Endothelial cell of umbilical vein (primary cell): ENCODE measurements at regions not wholly inside any gene's neighbourhood (a gene's known extent, or its start where the extent isn't known, plus 50 kb on each side); places are given as distances from the start of the nearest gene placed in this dataset.

Experiments used
- BruUV-seq: library from RNA; stranded (reverse); fragments of 400-500 nt; replicated peaks from 2 replicates; lab custom pipeline; 2021; lab: Mats Ljungman, UMichigan
- CTCF ChIA-PET: fragments of 300-600, 350-600 bp; sonication (Branson Sonifier 250); formaldehyde crosslinking; loops from one replicate; lab custom pipeline; 2021; ENCODE audit warnings: antibody characterized with exemption, inconsistent platforms; lab: Charles Lee
- POLR2A ChIA-PET: fragments of 300-600, 350-600 bp; sonication (Branson Sonifier 250); formaldehyde crosslinking; loops from one replicate; lab custom pipeline; 2021; ENCODE audit warnings: antibody characterized with exemption, inconsistent platforms; lab: Charles Lee
- DNase-seq: peaks from one replicate; pipeline ENCODE4 v3.0.0-alpha.2; 2011; ENCODE audit warnings: low read depth, low spot score
- FAIRE-seq: peaks from 2 replicates; lab custom pipeline; 2011; peaks lifted over from hg19 to GRCh38; lab: Jason Lieb, UNC
- H2AFZ ChIP-seq: 2 replicates; pipeline ENCODE4 v1.6.0; 2012; ENCODE audit warnings: low read depth, low read length, control low read depth, inconsistent platforms
- H3K27ac ChIP-seq: 2 replicates; pipeline ENCODE4 v1.5.1; 2011; ENCODE audit warnings: low read depth, mild to moderate bottlenecking, control low read depth, low read length, moderate library complexity; ENCODE audit not compliant: insufficient read depth
- H3K27me3 ChIP-seq, 2 experiments: 2 replicates each; pipeline versions ENCODE4 v1.6.0 to v1.6.1; 2011; ENCODE audit warnings: low read length in 2 of 2, mixed read lengths in 1 of 2; ENCODE audit not compliant: control insufficient read depth in 2 of 2, insufficient read depth in 2 of 2
- H3K36me3 ChIP-seq, 2 experiments: 2 replicates in 1 of 2; 3 replicates in 1 of 2; pipeline ENCODE4 v1.5.1; 2011; ENCODE audit warnings: low read length in 2 of 2, mild to moderate bottlenecking in 1 of 2, moderate library complexity in 1 of 2; ENCODE audit not compliant: control insufficient read depth in 2 of 2, insufficient read depth in 2 of 2; ENCODE audit errors: extremely low read depth in 1 of 2
- H3K4me1 ChIP-seq: 3 replicates; pipeline ENCODE4 v1.5.1; 2011; ENCODE audit warnings: mild to moderate bottlenecking, low read length; ENCODE audit not compliant: control insufficient read depth, insufficient read depth; ENCODE audit errors: extremely low read depth
- H3K4me2 ChIP-seq: 2 replicates; pipeline ENCODE4 v1.6.1; 2011; ENCODE audit warnings: low read length, control low read depth, mixed read lengths; ENCODE audit not compliant: insufficient read depth
- H3K4me3 ChIP-seq, 3 experiments: fragments of 200-600 bp in 1 of 3; sonication (generic), shearing (Covaris generic) in 1 of 3; replicated peaks in 1 of 3; 2 replicates each; pipeline ENCODE4 v1.5.1; 2011 to 2016; ENCODE audit warnings: control low read depth in 3 of 3, low read length in 3 of 3, mild to moderate bottlenecking in 2 of 3, inconsistent platforms in 1 of 3, low read depth in 1 of 3, moderate library complexity in 1 of 3; ENCODE audit not compliant: insufficient read depth in 1 of 3
- H3K79me2 ChIP-seq: 2 replicates; pipeline ENCODE4 v1.6.0; 2012; ENCODE audit warnings: low read length, inconsistent platforms; ENCODE audit not compliant: control insufficient read depth, insufficient read depth
- H3K9ac ChIP-seq: replicated peaks from 2 replicates; pipeline ENCODE3; 2011; ENCODE audit warnings: low read length, control low read depth; ENCODE audit not compliant: insufficient read depth; ENCODE audit errors: extremely low read depth
- H3K9me1 ChIP-seq: replicated peaks from 3 replicates; pipeline ENCODE4 v1.6.0; 2011; ENCODE audit warnings: mild to moderate bottlenecking, low read length; ENCODE audit not compliant: control insufficient read depth, insufficient read depth; ENCODE audit errors: extremely low read depth
- H3K9me3 ChIP-seq: replicated peaks from 2 replicates; pipeline ENCODE4 v1.5.1; 2012; ENCODE audit warnings: low read length, inconsistent platforms; ENCODE audit not compliant: control insufficient read depth, insufficient read depth
- H4K20me1 ChIP-seq: replicated peaks from 2 replicates; pipeline ENCODE3; 2011; ENCODE audit warnings: mild to moderate bottlenecking, low read length; ENCODE audit not compliant: control insufficient read depth, insufficient read depth; ENCODE audit errors: extremely low read depth
- CTCF ChIP-seq, 2 donors: IDR thresholded peaks; 1 replicate in 1 of 2; 2 replicates in 1 of 2; pipeline ENCODE4 v1.5.1; 2011; ENCODE audit warnings: low read length in 2 of 2, mild to moderate bottlenecking in 2 of 2, moderate library complexity in 2 of 2, control low read depth in 1 of 2, inconsistent platforms in 1 of 2, low read depth in 1 of 2; ENCODE audit not compliant: insufficient read depth in 1 of 2; ENCODE audit errors: extremely low read depth in 1 of 2
- EZH2 ChIP-seq: IDR thresholded peaks from 2 replicates; pipeline ENCODE4 v1.6.1; 2012; ENCODE audit warnings: borderline replicate concordance, low read depth, mild to moderate bottlenecking, moderate library complexity, low read length, inconsistent platforms; ENCODE audit not compliant: severe bottlenecking
- FOS ChIP-seq: IDR thresholded peaks from 2 replicates; pipeline ENCODE4 v1.6.1; 2011; ENCODE audit warnings: mild to moderate bottlenecking, low read length, moderate library complexity, borderline replicate concordance; ENCODE audit not compliant: insufficient read depth
- GATA2 ChIP-seq: IDR thresholded peaks from 2 replicates; pipeline ENCODE4 v1.7.0; 2011; ENCODE audit warnings: low read depth, mild to moderate bottlenecking, moderate library complexity, mixed read lengths, low read length; ENCODE audit not compliant: insufficient read length, insufficient read depth
- JUN ChIP-seq: IDR thresholded peaks from 2 replicates; pipeline ENCODE4 v1.6.1; 2011; ENCODE audit warnings: borderline replicate concordance, low read depth; ENCODE audit not compliant: insufficient read length, insufficient read depth
- MAX ChIP-seq: IDR thresholded peaks from 2 replicates; pipeline ENCODE4 v1.6.1; 2011; ENCODE audit not compliant: insufficient read depth, insufficient read length
- MYC ChIP-seq: IDR thresholded peaks from one replicate; pipeline ENCODE4 v1.6.1; 2011; ENCODE audit warnings: mild to moderate bottlenecking, low read depth, low read length
- POLR2A ChIP-seq: IDR thresholded peaks from 2 replicates; pipeline ENCODE4 v1.6.1; 2012; ENCODE audit warnings: low read depth, mild to moderate bottlenecking, control low read depth, low read length
- POLR2AphosphoS5 ChIP-seq: IDR thresholded peaks from 2 replicates; pipeline ENCODE4 v1.6.1; 2012; ENCODE audit warnings: low read depth, mild to moderate bottlenecking, control low read depth, low read length, moderate library complexity; ENCODE audit not compliant: insufficient read depth
- dilution Hi-C: fragments of 300-500 bp; cut with MboI; formaldehyde crosslinking; loops from one replicate; pipeline ENCODE4 v1.15.0; 2019; ENCODE audit warnings: low sequenced_read_pairs; ENCODE audit not compliant: extremely low pct_ligation_motif_present
- intact Hi-C: fragments of 100-400 bp; cut with micrococcal nuclease; formaldehyde crosslinking; loops from one replicate; pipeline ENCODE4 v1.10.0; 2022

- Histone ChIP-seq H3K27me3 (no peaks in the 10 kb centered on the region), H3K27ac (no peak overlapping the region), H3K9me3 (peaks cover 2% of the 10 kb centered on the region), H3K36me3 (no peaks in the 10 kb centered on the region), H2AFZ (no peak overlapping the region), H3K9ac (no peak overlapping the region), H4K20me1 (no peaks in the 10 kb centered on the region), H3K4me1 (no peaks in the 10 kb centered on the region), H3K9me1 (no peaks in the 10 kb centered on the region), H3K79me2 (no peaks in the 10 kb centered on the region), H3K4me3 (no peak overlapping the region), H3K4me2 (no peak overlapping the region)
- FAIRE-seq (no peak), DNase-seq (no peak)
- no peak for TF ChIP-seq POLR2AphosphoS5
- no peak for TF ChIP-seq EZH2
- TF ChIP-seq FOS: no peak
- no peak for TF ChIP-seq JUN
- intact Hi-C loops: no loop called here
- BruUV-seq: no TSS peak
- dilution Hi-C loops: no loop called here
- ChIA-PET CTCF (no interaction called here), POLR2A (no interaction called here)
Measured at GRCh38 chr1:5562769-5563168, 429.5 kb downstream of the NPHP4 start.

- TF ChIP-seq MAX (no peak), CTCF (IDR thresholded peaks at IDR 0.05; ENCODE audit: extremely low read depth in 1 of 2, insufficient read depth in 1 of 2, low read depth in 1 of 2, low read length in 2 of 2) (no peak), POLR2A (no peak), EZH2 (no peak), POLR2AphosphoS5 (no peak), MYC (no peak), JUN (no peak), FOS (no peak), GATA2 (no peak)
- Histone ChIP-seq H3K27me3 (no peaks in the 10 kb centered on the region), H3K9me1 (no peaks in the 10 kb centered on the region), H3K4me3 (no peak overlapping the region), H3K4me2 (no peak overlapping the region), H3K79me2 (no peaks in the 10 kb centered on the region), H2AFZ (no peak overlapping the region), H3K9ac (no peak overlapping the region), H4K20me1 (no peaks in the 10 kb centered on the region), H3K9me3 (peaks cover 2% of the 10 kb centered on the region), H3K4me1 (no peaks in the 10 kb centered on the region), H3K36me3 (no peaks in the 10 kb centered on the region), H3K27ac (no peak overlapping the region)
- POLR2A ChIA-PET: no interaction called here
- intact Hi-C loops: no loop called here
- BruUV-seq: no TSS peak
- dilution Hi-C loops: no loop called here
- DNase-seq (no peak), FAIRE-seq (no peak)
- CTCF ChIA-PET: no interaction called here
Measured at GRCh38 chr1:5562331-5562730, 429.9 kb downstream of the NPHP4 start.
